Activated CD8-positive, alpha-beta memory T cell treated with anti-CD3 and anti-CD28 coated beads for 36 hours (primary cell): ENCODE measurements at regions not wholly inside any gene's neighbourhood (a gene's known extent, or its start where the extent isn't known, plus 50 kb on each side); places are given as distances from the start of the nearest gene placed in this dataset.
"Not testable (repeated sequence)": the region's sequence is repeated elsewhere in the genome, so short reads cannot be mapped to it uniquely, and the experiment has no call there.

Experiments
- CTCF ChIA-PET: fragments of 350-600 bp; sonication (Branson Sonifier 250); formaldehyde crosslinking; loops from one replicate; lab custom pipeline; 2021; ENCODE audit warnings: antibody characterized with exemption; lab: Charles Lee
- POLR2A ChIA-PET: fragments of 350-600 bp; sonication (Branson Sonifier 250); formaldehyde crosslinking; loops from one replicate; lab custom pipeline; 2021; ENCODE audit warnings: antibody characterized with exemption; lab: Charles Lee

- ChIA-PET POLR2A (no interaction called here), CTCF (no interaction called here)
Measured at GRCh38 chr10:53370347-53370746, 597.8 kb upstream of the MBL2 start.

- ChIA-PET POLR2A (no interaction called here), CTCF (no interaction called here)
Measured at GRCh38 chr10:53361936-53362335, 589.4 kb upstream of the MBL2 start.

GRCh38 chr10:53361281-53361680, 588.7 kb upstream of the MBL2 start:
- ChIA-PET POLR2A (no interaction called here), CTCF (no interaction called here)

- CTCF ChIA-PET, result interaction anchor here (0.6 kb wide), 1 partner anchor 416 kb away, joined by 3 read pairs; no protein-coding TSS in a partner anchor
- POLR2A ChIA-PET, result not testable (repeated sequence)
Measured at GRCh38 chr10:53358978-53359377, 586.4 kb upstream of the MBL2 start.

- ChIA-PET POLR2A (no interaction called here), CTCF (interaction anchor here (0.6 kb wide), 1 partner anchor 416 kb away, joined by 3 read pairs; no protein-coding TSS in a partner anchor)
Measured at GRCh38 chr10:53358536-53358935, 586.0 kb upstream of the MBL2 start.

DNA sequence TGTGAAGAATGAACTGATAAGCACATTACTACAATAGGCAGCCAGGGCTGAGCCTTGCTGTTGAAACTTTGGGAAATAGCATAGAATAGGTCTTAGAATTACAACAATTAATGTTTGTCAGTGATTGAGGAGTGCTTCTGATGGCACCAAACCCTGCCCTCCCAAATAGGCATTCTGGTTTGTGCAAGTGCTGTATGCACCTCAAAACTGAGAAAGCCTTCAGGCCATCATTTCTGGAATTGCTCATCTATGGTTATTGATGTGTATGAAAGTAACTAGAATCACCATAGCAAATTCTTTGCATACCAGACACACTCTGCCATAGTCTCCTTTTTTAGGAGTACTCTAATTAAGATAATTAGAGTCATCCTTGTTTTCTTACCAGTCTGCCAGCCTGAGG, 585.0 kb upstream of the MBL2 start:
- ChIA-PET CTCF (no interaction called here), POLR2A (no interaction called here)

- POLR2A ChIA-PET, result no interaction called here
Measured at GRCh38 chr10:53356616-53357349, 584.2 kb upstream of the MBL2 start.

GRCh38 chr10:53342531-53342930, 569.9 kb upstream of the MBL2 start:
- POLR2A ChIA-PET, CTCF ChIA-PET: not testable (repeated sequence)

More at GRCh38 chr10:53356616-53357349, 584.2 kb upstream of the MBL2 start:
- CTCF ChIA-PET, result no interaction called here

GRCh38 chr10:53338199-53338598, 565.6 kb upstream of the MBL2 start:
- POLR2A ChIA-PET, result not testable (repeated sequence)

GRCh38 chr10:53335803-53336422, 563.3 kb upstream of the MBL2 start:
- POLR2A ChIA-PET, result interaction anchor here (0.7 kb wide), 1 partner anchor 46 kb away, joined by 6 read pairs; no protein-coding TSS in a partner anchor

More at GRCh38 chr10:53338199-53338598, 565.6 kb upstream of the MBL2 start:
- CTCF ChIA-PET, result not testable (repeated sequence)

DNA sequence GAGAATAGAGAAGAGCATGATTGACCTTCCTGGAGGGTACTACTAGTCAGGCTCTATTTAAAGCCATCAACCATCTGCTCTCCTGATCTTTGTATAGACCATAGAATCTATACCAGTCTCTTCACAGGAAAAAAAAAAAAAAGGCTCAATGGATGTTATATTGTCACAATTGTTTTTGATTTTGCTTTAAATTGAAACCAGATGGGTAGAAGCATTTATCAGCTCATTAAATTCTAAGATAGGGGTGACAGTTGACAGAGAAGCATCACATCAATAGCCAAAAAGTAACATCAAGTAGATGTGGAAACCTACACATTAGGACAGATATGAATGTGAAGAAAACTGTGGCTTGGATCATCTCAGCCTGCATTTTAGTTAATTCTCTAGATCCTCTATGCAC, 558.9 kb upstream of the MBL2 start:
- POLR2A ChIA-PET, result no interaction called here
- CTCF ChIA-PET, result no interaction called here

More at GRCh38 chr10:53335803-53336422, 563.3 kb upstream of the MBL2 start:
- CTCF ChIA-PET, result not testable (repeated sequence)

DNA sequence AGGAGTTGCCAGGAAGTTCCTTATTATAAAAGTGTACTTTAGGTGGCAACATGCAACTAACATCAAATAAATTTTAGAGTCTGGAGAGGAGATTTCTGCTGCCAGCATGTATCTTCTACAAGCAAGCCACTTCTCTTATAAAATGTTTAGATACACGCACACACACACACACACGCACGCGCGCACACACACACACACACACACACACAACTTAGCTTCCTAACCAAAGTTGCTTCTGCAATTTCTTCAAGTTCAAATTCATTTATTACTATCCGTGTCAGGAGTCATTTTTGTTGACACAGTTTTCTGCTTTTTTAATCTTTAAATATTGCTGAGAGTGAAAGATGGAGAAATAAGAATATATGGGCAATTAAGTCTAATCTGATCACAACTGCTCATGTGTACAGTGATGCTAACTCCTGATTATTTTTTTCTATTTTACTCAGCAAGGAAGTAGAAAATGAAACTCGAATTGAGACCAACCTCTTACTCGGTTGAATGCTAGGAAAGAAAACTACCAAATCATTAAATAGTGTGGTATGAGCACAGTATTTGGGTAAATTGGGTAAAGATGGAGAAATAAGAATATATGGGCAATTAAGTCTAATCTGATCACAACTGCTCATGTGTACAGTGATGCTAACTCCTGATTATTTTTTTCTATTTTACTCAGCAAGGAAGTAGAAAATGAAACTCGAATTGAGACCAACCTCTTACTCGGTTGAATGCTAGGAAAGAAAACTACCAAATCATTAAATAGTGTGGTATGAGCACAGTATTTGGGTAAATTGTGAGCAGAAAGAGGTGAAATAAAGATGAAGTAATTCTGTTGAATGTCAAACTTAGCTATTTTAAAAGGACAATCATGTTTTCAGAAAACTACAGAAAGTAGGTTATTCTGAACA, 554.1 kb upstream of the MBL2 start:
- CTCF ChIA-PET, POLR2A ChIA-PET: not testable (repeated sequence)

DNA sequence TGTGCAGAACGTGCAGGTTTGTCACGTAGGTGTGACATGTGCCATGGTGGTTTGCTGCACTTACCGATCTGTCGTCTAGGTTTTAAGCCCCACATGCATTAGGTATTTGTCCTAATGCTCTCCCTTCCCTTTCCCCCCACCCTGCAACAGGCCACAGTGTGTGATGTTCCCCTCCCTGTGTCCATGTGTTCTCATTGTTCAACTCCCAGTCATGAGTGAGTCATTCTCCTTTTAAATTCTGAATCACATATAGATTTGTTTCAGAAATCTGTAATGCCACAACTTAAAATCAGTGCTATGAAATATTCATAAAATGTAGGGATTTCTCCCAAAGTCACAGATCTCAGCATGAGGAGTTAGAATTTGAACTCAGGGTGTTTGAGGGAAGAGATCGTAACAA, 552.5 kb upstream of the MBL2 start:
- ChIA-PET CTCF (no interaction called here), POLR2A (no interaction called here)

GRCh38 chr10:53315709-53316108, 543.1 kb upstream of the MBL2 start:
- POLR2A ChIA-PET, result no interaction called here
- CTCF ChIA-PET, result no interaction called here

- ChIA-PET POLR2A (no interaction called here), CTCF (no interaction called here)
Measured at GRCh38 chr10:53314876-53315275, 542.3 kb upstream of the MBL2 start.

DNA sequence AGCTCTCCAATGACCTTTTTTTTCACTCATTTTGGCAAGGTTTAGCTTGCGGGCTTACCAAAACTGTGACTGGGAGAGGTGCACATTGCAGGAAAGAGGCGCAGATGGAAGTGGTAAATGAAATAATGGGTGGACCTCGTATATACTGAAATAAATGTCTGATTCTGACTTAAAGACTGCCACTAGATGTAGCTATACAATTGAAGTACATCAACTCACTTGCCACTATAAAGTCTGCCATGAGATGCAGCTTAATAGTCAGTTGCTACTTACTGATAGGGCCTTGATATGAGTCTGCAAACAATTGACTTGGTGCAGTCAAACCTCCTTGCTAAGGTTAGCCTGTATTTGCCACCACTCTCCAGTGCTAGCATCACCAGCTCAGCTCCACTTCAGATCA, 525.9 kb upstream of the MBL2 start:
- POLR2A ChIA-PET, result no interaction called here
- CTCF ChIA-PET, result no interaction called here

DNA sequence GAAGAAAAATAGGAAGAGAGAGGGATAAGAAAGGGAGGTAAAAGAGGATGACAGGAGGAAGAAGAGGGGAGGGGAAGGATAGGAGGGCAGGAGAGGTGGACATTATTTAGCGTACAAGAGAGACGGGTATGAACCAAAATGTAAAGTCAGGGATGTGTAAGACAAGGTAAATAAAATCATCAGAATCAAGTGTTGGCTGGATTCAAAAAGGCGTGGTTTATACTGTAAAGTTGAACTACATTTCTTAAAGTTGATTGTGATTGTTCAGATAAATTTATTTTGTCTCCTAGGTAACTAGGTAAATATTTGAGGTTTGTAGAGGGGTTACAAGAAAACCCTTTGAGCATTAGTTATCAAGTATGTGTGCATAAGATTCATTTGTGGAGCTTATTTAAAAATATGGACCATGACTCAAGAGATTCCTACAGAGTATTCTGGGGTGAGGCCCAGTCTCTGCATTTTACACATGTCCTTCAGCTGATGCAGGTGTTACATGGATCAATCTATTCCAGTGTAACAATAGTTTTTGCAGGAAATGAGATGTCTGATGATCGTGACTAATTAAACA, 512.1 kb upstream of the MBL2 start:
- CTCF ChIA-PET, result no interaction called here

GRCh38 chr10:53276797-53277196, 504.2 kb upstream of the MBL2 start:
- ChIA-PET CTCF (no interaction called here), POLR2A (no interaction called here)

More for the DNA sequence above, 512.1 kb upstream of the MBL2 start:
- POLR2A ChIA-PET, result no interaction called here

GRCh38 chr10:53269482-53269881, 496.9 kb upstream of the MBL2 start:
- CTCF ChIA-PET, result no interaction called here
- POLR2A ChIA-PET, result no interaction called here

DNA sequence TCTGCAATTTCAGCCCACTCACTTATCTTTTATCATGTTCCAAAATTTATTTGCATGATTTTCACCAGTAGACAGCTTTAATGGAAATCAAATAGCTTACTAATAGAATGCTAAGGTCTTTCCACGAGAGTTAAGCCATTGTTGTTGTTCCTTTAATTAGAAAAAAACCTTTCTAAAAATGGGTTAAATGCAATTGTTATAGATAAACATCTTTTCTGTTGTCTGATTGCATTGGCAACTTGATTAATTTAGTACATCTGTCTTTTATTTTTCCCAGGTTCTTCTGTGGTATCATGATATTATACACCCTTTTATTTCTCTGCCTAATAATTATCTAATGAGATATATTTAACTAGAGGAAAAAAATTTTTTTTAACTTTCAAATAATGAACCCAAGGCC, 487.6 kb upstream of the MBL2 start:
- POLR2A ChIA-PET, result no interaction called here
- CTCF ChIA-PET, result no interaction called here
